Caki2 (cell line): ENCODE measurements at regions not wholly inside any gene's neighbourhood (a gene's known extent, or its start where the extent isn't known, plus 50 kb on each side); places are given as distances from the start of the nearest gene placed in this dataset.

Experiments used
- DNase-seq: peaks from one replicate; pipeline ENCODE4 v3.0.0-alpha.2; 2015; ENCODE audit warnings: low read depth
- in situ Hi-C: cut with HindIII; loops from 2 replicates; pipeline ENCODE4 v1.10.0; 2016; ENCODE audit warnings: low sequenced_read_pairs, low pct_unique_long_range_greater_than_20kb, mixed read lengths

GRCh38 chr18:44098551-44099098 lies 582.1 kb upstream of the SETBP1 start:
- in situ Hi-C loops: no loop called here
- DNase-seq: no peak

DNA sequence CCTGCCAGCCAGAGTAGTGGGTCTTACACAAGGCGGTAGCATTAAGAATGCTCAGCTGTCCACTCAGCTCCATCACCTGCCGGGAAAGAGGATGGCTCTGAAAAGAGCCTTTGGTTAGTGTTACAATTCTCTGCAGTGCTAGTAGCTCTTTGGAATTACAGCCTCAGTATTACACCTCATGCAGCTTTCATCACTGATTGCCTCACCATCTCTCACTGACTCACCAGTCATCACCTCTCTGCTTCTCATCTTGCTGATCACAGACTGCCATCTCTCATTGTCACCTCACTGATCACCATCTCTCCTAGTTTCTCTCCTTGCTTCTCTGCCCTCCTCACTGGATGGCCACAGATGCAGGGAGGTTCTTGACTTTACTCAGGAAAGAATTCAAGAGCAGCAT lies 573.5 kb upstream of the SETBP1 start:
- no peak for DNase-seq
- in situ Hi-C loops: no loop called here

- in situ Hi-C loops: no loop called here
- no peak for DNase-seq
Measured at GRCh38 chr18:44111337-44111736, 569.4 kb upstream of the SETBP1 start.

GRCh38 chr18:44117821-44118220 lies 562.9 kb upstream of the SETBP1 start:
- in situ Hi-C loops: no loop called here
- no peak for DNase-seq

DNA sequence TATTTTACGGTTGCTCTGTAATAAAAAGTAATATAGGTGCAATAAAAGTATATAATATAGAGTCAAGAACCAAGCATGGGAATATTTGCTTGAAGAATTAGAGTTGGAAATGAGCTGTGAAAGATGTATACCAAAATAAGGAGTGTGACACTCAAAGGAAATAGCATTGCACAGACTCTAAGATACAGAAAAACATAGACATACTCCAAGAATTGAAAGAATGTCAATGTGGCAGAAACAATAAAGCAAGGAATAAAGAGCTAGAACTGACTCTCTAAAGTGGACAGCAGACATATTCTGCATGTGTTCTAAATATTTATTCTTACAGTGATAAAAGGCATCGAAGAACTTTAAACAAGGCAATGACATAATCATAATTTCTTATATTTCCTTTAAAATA lies 561.1 kb upstream of the SETBP1 start:
- in situ Hi-C loops: no loop called here
- DNase-seq: no peak

DNA sequence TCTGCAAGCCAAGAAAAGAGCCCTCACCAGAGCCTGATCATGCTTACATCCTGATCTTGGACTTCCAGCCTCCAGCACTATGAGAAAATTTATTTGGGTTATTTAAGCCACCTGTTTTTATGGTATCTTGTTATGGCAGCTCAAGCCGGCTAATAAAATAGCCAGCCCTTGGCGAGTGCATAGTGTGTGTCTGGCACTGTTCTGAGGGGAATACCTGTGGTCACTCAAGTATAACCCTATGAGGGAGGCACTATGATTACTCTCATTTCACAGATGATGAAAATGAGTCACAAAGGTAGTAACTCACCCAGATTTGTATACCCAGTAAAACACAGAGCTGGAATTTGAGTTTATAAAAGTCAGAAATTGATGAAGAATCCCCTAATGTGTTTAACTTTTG lies 556.9 kb upstream of the SETBP1 start:
- in situ Hi-C loops: no loop called here
- peak; percentile 10 for DNase-seq

DNA sequence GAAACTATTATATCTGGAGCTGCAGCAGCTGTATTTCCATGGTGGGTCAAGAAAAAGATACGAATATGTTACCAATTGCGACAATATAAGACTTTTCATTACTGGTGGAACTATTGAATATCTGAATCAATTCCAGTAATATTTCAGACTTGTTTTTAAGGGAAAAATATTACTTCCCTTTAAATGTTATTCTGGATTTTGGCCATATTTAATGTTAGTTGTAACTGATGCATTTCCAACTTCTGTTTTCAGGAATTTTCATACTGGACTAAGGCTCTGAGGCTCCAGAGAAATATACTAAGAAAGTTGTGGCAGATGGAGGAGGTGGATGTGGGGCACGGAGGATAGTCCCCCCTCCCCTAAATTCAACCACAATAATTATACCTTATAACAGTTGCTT lies 555.2 kb upstream of the SETBP1 start:
- no peak for DNase-seq
- in situ Hi-C loops: no loop called here

GRCh38 chr18:44126598-44126997 lies 554.1 kb upstream of the SETBP1 start:
- in situ Hi-C loops: no loop called here

GRCh38 chr18:44128365-44128764 lies 552.3 kb upstream of the SETBP1 start:
- in situ Hi-C loops: no loop called here
- DNase-seq: peak; percentile 17

More at GRCh38 chr18:44126598-44126997, 554.1 kb upstream of the SETBP1 start:
- no peak for DNase-seq

GRCh38 chr18:44130376-44130942 lies 550.2 kb upstream of the SETBP1 start:
- peak; percentile 13 for DNase-seq
- in situ Hi-C loops: no loop called here

DNA sequence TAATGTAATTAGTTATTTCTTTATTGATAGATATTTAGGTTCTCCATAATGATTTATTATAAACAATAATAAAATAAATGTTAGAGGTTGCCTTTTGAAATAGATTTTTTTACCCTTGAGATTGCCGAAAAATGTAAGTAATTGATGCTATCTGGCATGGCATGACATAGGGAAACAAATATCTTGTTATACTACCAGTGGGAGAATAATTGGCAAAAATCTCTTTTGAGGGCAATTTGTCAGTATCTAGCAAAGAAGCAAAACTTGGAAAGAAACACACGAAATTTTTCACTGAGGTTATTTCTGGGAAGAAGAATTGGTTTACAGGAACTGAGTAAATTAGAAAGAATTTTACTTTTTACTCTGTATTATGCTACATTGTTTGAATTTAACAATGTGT lies 547.2 kb upstream of the SETBP1 start:
- in situ Hi-C loops: no loop called here
- DNase-seq: no peak

- DNase-seq: no peak
- in situ Hi-C loops: no loop called here
Measured at GRCh38 chr18:44134447-44134846, 546.2 kb upstream of the SETBP1 start.

- no peak for DNase-seq
- in situ Hi-C loops: no loop called here
Measured at GRCh38 chr18:44135741-44136140, 544.9 kb upstream of the SETBP1 start.

- DNase-seq: no peak
- in situ Hi-C loops: no loop called here
Measured at GRCh38 chr18:44136326-44136725, 544.4 kb upstream of the SETBP1 start.

DNA sequence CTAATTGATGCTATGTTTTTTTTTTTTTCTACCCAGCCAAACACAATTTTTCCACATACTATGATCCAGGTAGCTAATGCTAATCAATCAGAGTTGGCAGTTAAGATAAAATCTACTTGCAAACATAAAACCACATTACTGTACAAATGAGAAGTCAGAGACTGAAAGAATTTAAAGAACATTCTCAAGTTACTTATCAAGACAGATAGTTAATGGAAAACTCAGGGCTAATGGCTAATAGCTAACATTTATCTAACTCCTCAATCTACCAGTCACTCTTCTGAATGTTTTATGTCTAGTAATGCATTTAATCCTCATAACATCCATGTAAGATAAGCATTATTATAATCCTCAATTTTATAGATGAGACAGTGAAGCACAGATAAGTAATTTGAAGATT lies 537.6 kb upstream of the SETBP1 start:
- in situ Hi-C loops: no loop called here
- DNase-seq: peak; percentile 67

GRCh38 chr18:44149706-44150105 lies 531.0 kb upstream of the SETBP1 start:
- in situ Hi-C loops: no loop called here
- DNase-seq: peak; percentile 50

DNA sequence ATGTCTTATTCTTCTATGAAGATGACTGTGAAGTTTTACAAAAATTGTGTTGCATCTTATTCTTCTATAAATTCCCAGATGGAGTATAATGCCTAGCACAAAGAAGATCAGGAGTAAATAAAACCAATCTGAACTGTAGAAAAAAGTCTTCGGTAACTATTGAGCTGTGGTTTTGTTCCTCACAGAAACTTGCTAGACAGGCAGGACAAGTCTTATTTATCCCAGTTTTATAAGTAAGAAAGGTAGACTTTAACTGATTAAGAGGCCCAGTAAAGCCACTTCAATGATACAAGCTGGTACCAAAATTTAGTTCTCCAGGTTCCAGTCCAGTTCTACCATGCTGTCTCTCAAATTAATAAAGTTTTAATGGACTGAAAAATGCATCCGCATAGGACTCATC lies 526.7 kb upstream of the SETBP1 start:
- in situ Hi-C loops: no loop called here
- no peak for DNase-seq

- DNase-seq: no peak
- in situ Hi-C loops: no loop called here
Measured at GRCh38 chr18:44156126-44156525, 524.6 kb upstream of the SETBP1 start.

DNA sequence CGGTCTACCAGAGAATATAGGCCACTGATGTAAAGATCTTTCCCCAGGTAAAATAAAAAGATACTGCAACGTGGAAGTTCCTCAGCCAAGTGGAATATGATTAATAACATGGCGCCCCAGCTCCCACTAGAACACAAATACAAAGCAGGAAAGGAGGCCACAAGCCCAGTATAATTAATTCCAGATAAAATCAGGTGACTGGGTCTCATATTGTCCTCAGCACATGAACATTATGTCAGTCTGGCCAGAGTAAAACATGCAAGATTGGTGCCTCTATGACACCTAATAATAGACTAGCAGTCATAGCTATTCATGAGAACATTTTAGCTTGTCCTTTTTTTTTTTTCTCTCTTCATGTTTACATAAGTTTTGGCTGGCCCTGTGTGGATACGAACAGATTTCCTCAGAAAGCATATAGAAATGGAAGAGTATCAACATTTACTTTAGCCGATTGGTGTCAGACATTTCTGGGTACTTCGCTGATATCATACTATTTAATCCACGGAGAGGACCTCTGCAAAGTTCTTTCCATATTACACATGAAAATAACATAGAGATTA lies 523.8 kb upstream of the SETBP1 start:
- in situ Hi-C loops: no loop called here
- no peak for DNase-seq

GRCh38 chr18:44170208-44170880 lies 510.3 kb upstream of the SETBP1 start:
- no peak for DNase-seq
- in situ Hi-C loops: no loop called here
